ENCODE measurements at regions not wholly inside any gene's neighbourhood (a gene's known extent, or its start where the extent isn't known, plus 50 kb on each side); places are given as distances from the start of the nearest gene placed in this dataset.

DNA sequence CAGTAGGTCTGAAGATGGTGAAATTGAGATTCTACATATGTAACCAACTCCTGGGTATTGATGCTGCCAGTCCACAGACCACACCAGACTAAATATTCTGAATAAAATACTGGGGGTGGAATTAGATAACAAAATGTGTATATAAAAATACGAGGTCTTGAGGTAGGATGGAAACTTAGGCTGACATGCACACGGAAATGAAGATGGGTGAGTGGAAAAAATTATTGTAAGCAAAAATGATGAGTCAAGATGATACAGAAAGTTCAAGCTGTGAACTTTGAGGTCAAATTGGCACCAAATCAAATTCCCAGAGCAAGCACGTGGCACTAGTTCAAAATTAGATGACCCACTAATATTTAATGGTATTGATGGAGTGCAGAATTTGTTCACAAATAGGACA lies 713.4 kb upstream of the ACO1 start:
- H3K36me3 ChIP-seq (ENCODE audit: control insufficient read depth, insufficient read depth, low read length): no peaks in the 10 kb centered on the region
- DNase-seq (ENCODE audit: extremely low read depth in 1 of 4, low spot score in 3 of 4) (no peak), FAIRE-seq (no peak), ATAC-seq (no peak)
- WGBS (ENCODE audit: insufficient coverage, low coverage, missing lambda C conversion rate): 0% methylated on average over 1 of the region's 3 CpGs
- CTCF ChIA-PET (ENCODE audit: low intra/inter-chr PET ratio): no interaction called here
- no peaks in the 10 kb centered on the region for H3K79me2 ChIP-seq (ENCODE audit: control insufficient read depth, insufficient read depth, low read length)
- no peak overlapping the region for H3K4me2 ChIP-seq (ENCODE audit: insufficient read depth, low read length)
- no peak overlapping the region for H3K27ac ChIP-seq (ENCODE audit: extremely low read depth, low read depth, low read length)
- H3K9ac ChIP-seq (ENCODE audit: insufficient read depth in 1 of 2, low read depth in 2 of 2, low read length in 2 of 2): no peak overlapping the region
- no peaks in the 10 kb centered on the region for H3K9me3 ChIP-seq (replicated peaks; ENCODE audit: control insufficient read depth, insufficient read depth, low read depth, low read length)
- H4K20me1 ChIP-seq (replicated peaks; ENCODE audit: control insufficient read depth, insufficient read depth, low read length): no peaks in the 10 kb centered on the region
- POLR2A ChIA-PET: no interaction called here
- H3K4me1 ChIP-seq (replicated peaks in 1 of 2; ENCODE audit: control insufficient read depth in 2 of 2, insufficient read depth in 2 of 2, low read length in 2 of 2): no peaks in the 10 kb centered on the region
- H3K4me3 ChIP-seq: no peak overlapping the region
- intact Hi-C loops (cut with micrococcal nuclease) (no loop called here), in situ Hi-C loops (cut with MboI) (no loop called here)
- no TSS peak for BruUV-seq (replicated peaks)
- H2AFZ ChIP-seq (ENCODE audit: low read depth, low read length): no peak overlapping the region
- H3K9me1 ChIP-seq (ENCODE audit: control insufficient read depth, insufficient read depth, low read length): no peaks in the 10 kb centered on the region
- H3K27me3 ChIP-seq (ENCODE audit: control insufficient read depth in 2 of 2, insufficient read depth in 2 of 2, low read length in 2 of 2): no peaks in the 10 kb centered on the region
- TF ChIP-seq HOMEZ (CRISPR knock-in tag; IDR thresholded peaks at IDR 0.05): no peak
- TF ChIP-seq ELK3 (CRISPR knock-in tag; IDR thresholded peaks at IDR 0.05): no peak
- TF ChIP-seq ZMIZ1 (IDR thresholded peaks at IDR 0.05; ENCODE audit: low read depth in 2 of 2, low read length in 2 of 2): no peak
- no peak for TF ChIP-seq ZNF232 (CRISPR knock-in tag; IDR thresholded peaks at IDR 0.05)
- no peak for TF ChIP-seq TFAP4 (CRISPR knock-in tag; IDR thresholded peaks at IDR 0.05; ENCODE audit: borderline replicate concordance)
- no peak for TF ChIP-seq ZNF184 (CRISPR knock-in tag; IDR thresholded peaks at IDR 0.05)
- TF ChIP-seq ERF (CRISPR knock-in tag; IDR thresholded peaks at IDR 0.05): no peak
- TF ChIP-seq POLR3A (IDR thresholded peaks at IDR 0.05; ENCODE audit: borderline replicate concordance, extremely low read depth, insufficient read depth, insufficient read length): no peak
- no peak for TF ChIP-seq SNRNP70 (optimal IDR thresholded peaks at IDR 0.05; ENCODE audit: low read depth, low read length)
- TF ChIP-seq, protein P1, sequence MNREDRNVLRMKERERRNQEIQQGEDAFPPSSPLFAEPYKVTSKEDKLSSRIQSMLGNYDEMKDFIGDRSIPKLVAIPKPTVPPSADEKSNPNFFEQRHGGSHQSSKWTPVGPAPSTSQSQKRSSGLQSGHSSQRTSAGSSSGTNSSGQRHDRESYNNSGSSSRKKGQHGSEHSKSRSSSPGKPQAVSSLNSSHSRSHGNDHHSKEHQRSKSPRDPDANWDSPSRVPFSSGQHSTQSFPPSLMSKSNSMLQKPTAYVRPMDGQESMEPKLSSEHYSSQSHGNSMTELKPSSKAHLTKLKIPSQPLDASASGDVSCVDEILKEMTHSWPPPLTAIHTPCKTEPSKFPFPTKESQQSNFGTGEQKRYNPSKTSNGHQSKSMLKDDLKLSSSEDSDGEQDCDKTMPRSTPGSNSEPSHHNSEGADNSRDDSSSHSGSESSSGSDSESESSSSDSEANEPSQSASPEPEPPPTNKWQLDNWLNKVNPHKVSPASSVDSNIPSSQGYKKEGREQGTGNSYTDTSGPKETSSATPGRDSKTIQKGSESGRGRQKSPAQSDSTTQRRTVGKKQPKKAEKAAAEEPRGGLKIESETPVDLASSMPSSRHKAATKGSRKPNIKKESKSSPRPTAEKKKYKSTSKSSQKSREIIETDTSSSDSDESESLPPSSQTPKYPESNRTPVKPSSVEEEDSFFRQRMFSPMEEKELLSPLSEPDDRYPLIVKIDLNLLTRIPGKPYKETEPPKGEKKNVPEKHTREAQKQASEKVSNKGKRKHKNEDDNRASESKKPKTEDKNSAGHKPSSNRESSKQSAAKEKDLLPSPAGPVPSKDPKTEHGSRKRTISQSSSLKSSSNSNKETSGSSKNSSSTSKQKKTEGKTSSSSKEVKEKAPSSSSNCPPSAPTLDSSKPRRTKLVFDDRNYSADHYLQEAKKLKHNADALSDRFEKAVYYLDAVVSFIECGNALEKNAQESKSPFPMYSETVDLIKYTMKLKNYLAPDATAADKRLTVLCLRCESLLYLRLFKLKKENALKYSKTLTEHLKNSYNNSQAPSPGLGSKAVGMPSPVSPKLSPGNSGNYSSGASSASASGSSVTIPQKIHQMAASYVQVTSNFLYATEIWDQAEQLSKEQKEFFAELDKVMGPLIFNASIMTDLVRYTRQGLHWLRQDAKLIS (CRISPR knock-in tag; IDR thresholded peaks at IDR 0.05): no peak

Measured in K562 (cell line).